ENCODE measurements at regions not wholly inside any gene's neighbourhood (a gene's known extent, or its start where the extent isn't known, plus 50 kb on each side); places are given as distances from the start of the nearest gene placed in this dataset.

- Histone ChIP-seq H3K27me3 (replicated peaks) (no peaks in the 10 kb centered on the region), H3K36me3 (no peaks in the 10 kb centered on the region), H3K4me1 (replicated peaks) (peaks cover 8% of the 10 kb centered on the region; the same call in 1 of the 2 replicates), H3K4me3 (no peak overlapping the region), H3K9me3 (replicated peaks) (0 out of 2 replicates have a peak, but pooled peaks cover 2% of the 10 kb centered on the region), H3K27ac (no peak overlapping the region)
- DNase-seq (ENCODE audit: low read depth in 1 of 2, low spot score in 2 of 2) = no peak
These were observed 61.6 kb upstream of the GYPA start for GRCh38 chr4:144202081-144202480.

GRCh38 chr4:144203155-144203554 lies 62.6 kb upstream of the GYPA start:
- H3K4me1 ChIP-seq (replicated peaks) = peaks cover 8% of the 10 kb centered on the region; the same call in 1 of the 2 replicates
- no peak for DNase-seq (ENCODE audit: low read depth in 1 of 2, low spot score in 2 of 2)
- no peak overlapping the region for H3K4me3 ChIP-seq
- no peaks in the 10 kb centered on the region for H3K27me3 ChIP-seq (replicated peaks)
- H3K27ac ChIP-seq = no peak overlapping the region
- H3K9me3 ChIP-seq (replicated peaks) = 0 out of 2 replicates have a peak, but pooled peaks cover 2% of the 10 kb centered on the region
- H3K36me3 ChIP-seq = no peaks in the 10 kb centered on the region

DNA sequence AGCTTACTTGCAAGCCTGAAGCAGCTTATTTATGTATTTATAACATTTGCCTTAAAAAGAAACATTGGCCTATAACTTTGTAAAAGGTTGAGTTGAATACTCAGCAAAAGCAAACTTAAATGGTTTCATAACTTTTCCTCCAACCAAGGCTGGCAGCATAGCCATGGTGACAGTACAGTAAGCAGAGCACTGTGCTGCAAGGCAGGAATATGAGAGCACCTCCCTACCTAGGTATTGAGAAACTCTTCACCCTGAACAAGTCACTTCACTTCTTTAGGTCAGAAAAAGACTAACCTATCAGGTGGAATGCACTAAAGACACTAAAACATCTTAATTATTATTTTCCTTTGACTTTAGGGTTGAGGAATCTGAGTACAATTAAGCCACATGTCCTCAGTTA lies 63.9 kb upstream of the GYPA start:
- Histone ChIP-seq H3K4me3 (no peak overlapping the region), H3K27me3 (replicated peaks) (no peaks in the 10 kb centered on the region), H3K36me3 (no peaks in the 10 kb centered on the region), H3K27ac (no peak overlapping the region), H3K9me3 (replicated peaks) (no peaks in the 10 kb centered on the region), H3K4me1 (replicated peaks) (peaks cover 8% of the 10 kb centered on the region; the same call in 1 of the 2 replicates)
- DNase-seq (ENCODE audit: low read depth in 1 of 2, low spot score in 2 of 2) = no peak

- H3K27me3 ChIP-seq (replicated peaks) = no peaks in the 10 kb centered on the region
- H3K4me3 ChIP-seq = no peak overlapping the region
- H3K27ac ChIP-seq = no peak overlapping the region
- H3K9me3 ChIP-seq (replicated peaks) = no peaks in the 10 kb centered on the region
- no peaks in the 10 kb centered on the region for H3K36me3 ChIP-seq
- peaks cover 7% of the 10 kb centered on the region; the same call in 1 of the 2 replicates for H3K4me1 ChIP-seq (replicated peaks)
- DNase-seq (ENCODE audit: low read depth in 1 of 2, low spot score in 2 of 2) = no peak
These were observed 66.2 kb upstream of the GYPA start for GRCh38 chr4:144206711-144207110.

GRCh38 chr4:144208074-144208473 lies 67.6 kb upstream of the GYPA start:
- Histone ChIP-seq H3K4me3 (no peak overlapping the region), H3K36me3 (no peaks in the 10 kb centered on the region), H3K4me1 (replicated peaks) (no peaks in the 10 kb centered on the region), H3K27me3 (replicated peaks) (no peaks in the 10 kb centered on the region), H3K9me3 (replicated peaks) (no peaks in the 10 kb centered on the region), H3K27ac (no peak overlapping the region)
- DNase-seq (ENCODE audit: low read depth in 1 of 2, low spot score in 2 of 2) = no peak

- DNase-seq (ENCODE audit: low read depth in 1 of 2, low spot score in 2 of 2) = no peak
- no peaks in the 10 kb centered on the region for H3K9me3 ChIP-seq (replicated peaks)
- H3K27me3 ChIP-seq (replicated peaks) = no peaks in the 10 kb centered on the region
- no peak overlapping the region for H3K4me3 ChIP-seq
- H3K36me3 ChIP-seq = no peaks in the 10 kb centered on the region
- H3K4me1 ChIP-seq (replicated peaks) = no peaks in the 10 kb centered on the region
- H3K27ac ChIP-seq = no peak overlapping the region
These were observed 69.0 kb upstream of the GYPA start for GRCh38 chr4:144209491-144209890.

GRCh38 chr4:144213371-144213770 lies 72.9 kb upstream of the GYPA start:
- no peaks in the 10 kb centered on the region for H3K36me3 ChIP-seq
- no peak overlapping the region for H3K4me3 ChIP-seq

GRCh38 chr4:144223149-144223548 lies 82.6 kb upstream of the GYPA start:
- H3K27me3 ChIP-seq (replicated peaks) = no peaks in the 10 kb centered on the region
- no peaks in the 10 kb centered on the region for H3K36me3 ChIP-seq
- no peak for DNase-seq (ENCODE audit: low read depth in 1 of 2, low spot score in 2 of 2)
- H3K4me3 ChIP-seq = no peak overlapping the region
- no peak overlapping the region for H3K27ac ChIP-seq
- peaks cover 14% of the 10 kb centered on the region for H3K4me1 ChIP-seq (replicated peaks)
- no peaks in the 10 kb centered on the region for H3K9me3 ChIP-seq (replicated peaks)

More at GRCh38 chr4:144213371-144213770, 72.9 kb upstream of the GYPA start:
- no peaks in the 10 kb centered on the region for H3K4me1 ChIP-seq (replicated peaks)
- DNase-seq (ENCODE audit: low read depth in 1 of 2, low spot score in 2 of 2) = no peak
- H3K27ac ChIP-seq = no peak overlapping the region
- H3K9me3 ChIP-seq (replicated peaks) = no peaks in the 10 kb centered on the region
- H3K27me3 ChIP-seq (replicated peaks) = no peaks in the 10 kb centered on the region

DNA sequence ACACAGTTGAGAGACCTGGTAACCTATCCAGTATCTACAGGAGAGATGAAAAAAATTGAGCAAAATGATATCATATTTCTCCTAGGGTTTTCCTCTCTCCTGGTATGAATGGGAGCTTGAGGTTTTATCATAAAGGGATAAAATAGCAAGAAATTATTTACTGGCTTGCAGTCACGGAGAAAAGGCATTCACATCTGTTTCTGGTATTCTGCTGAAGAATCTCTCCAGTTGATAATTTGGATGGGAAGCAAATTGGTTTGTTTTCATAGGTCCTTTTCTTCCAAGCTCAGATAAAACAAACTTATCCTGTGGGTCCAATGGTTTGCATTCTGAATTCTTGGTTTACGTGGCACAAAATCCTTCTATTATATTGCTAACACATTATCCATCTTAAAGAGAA lies 83.1 kb upstream of the GYPA start:
- DNase-seq (ENCODE audit: low read depth in 1 of 2, low spot score in 2 of 2) = peak in 1 of 2 experiments; percentile 27
- H3K4me3 ChIP-seq = no peak overlapping the region
- no peak overlapping the region for H3K27ac ChIP-seq
- no peaks in the 10 kb centered on the region for H3K27me3 ChIP-seq (replicated peaks)
- no peaks in the 10 kb centered on the region for H3K36me3 ChIP-seq
- H3K9me3 ChIP-seq (replicated peaks) = no peaks in the 10 kb centered on the region
- H3K4me1 ChIP-seq (replicated peaks) = peaks cover 14% of the 10 kb centered on the region

DNA sequence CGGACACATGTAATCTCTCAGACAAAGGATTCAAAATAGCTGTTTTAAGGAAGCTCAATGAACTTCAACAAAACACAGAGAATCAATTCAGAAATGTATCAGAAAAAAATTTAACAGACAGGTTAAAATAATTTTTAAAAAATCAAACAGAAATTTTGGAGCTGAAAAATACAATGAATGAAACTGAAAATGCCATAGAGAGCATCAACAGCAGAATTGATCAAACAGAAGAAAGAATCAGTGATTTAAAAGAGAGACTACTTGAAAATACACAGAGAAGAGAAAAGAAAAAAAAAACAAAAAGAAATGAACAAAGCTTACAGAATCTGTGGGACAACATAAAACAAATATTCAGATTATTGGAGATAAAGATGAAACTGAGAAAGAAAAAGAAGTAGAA lies 118.8 kb upstream of the GYPA start:
- DNase-seq (ENCODE audit: low read depth in 1 of 2, low spot score in 2 of 2) = no peak
- no peak overlapping the region for H3K27ac ChIP-seq

GRCh38 chr4:144267084-144267483 lies 126.6 kb upstream of the GYPA start:
- H3K4me3 ChIP-seq = no peak overlapping the region
- H3K9me3 ChIP-seq (replicated peaks) = no peaks in the 10 kb centered on the region
- no peaks in the 10 kb centered on the region for H3K27me3 ChIP-seq (replicated peaks)
- H3K4me1 ChIP-seq (replicated peaks) = no peaks in the 10 kb centered on the region; the same call in 1 of the 2 replicates
- no peak for DNase-seq (ENCODE audit: low read depth in 1 of 2, low spot score in 2 of 2)
- no peak overlapping the region for H3K27ac ChIP-seq
- H3K36me3 ChIP-seq = no peaks in the 10 kb centered on the region

More for the DNA sequence above, 118.8 kb upstream of the GYPA start:
- no peaks in the 10 kb centered on the region for H3K9me3 ChIP-seq (replicated peaks)
- H3K27me3 ChIP-seq (replicated peaks) = no peaks in the 10 kb centered on the region
- no peak overlapping the region for H3K4me3 ChIP-seq
- H3K4me1 ChIP-seq (replicated peaks) = no peaks in the 10 kb centered on the region
- no peaks in the 10 kb centered on the region for H3K36me3 ChIP-seq

DNA sequence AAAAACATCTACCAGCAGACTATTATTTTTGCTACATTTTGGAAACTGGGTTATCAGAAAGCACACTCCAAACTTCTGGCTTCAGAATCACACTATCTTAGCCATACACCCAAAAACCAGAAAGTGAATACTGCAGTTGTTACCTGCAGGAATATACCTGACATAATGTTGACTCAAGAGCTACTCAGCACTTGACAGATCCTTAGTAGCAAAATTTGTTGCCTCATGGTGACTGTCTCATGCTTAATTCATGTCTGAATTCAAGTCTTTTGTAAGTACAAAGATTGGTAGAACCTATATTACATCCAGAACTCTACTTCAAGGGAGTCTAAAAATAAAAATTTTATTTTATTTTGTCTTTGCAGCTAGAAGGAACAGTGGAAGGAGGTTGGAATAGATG lies 140.2 kb upstream of the GYPA start:
- Histone ChIP-seq H3K4me3 (no peak overlapping the region), H3K9me3 (replicated peaks) (no peaks in the 10 kb centered on the region; the same call in 1 of the 2 replicates), H3K36me3 (no peaks in the 10 kb centered on the region), H3K4me1 (replicated peaks) (peaks cover 21% of the 10 kb centered on the region), H3K27me3 (replicated peaks) (no peaks in the 10 kb centered on the region), H3K27ac (no peak overlapping the region)
- no peak for DNase-seq (ENCODE audit: low read depth in 1 of 2, low spot score in 2 of 2)

DNA sequence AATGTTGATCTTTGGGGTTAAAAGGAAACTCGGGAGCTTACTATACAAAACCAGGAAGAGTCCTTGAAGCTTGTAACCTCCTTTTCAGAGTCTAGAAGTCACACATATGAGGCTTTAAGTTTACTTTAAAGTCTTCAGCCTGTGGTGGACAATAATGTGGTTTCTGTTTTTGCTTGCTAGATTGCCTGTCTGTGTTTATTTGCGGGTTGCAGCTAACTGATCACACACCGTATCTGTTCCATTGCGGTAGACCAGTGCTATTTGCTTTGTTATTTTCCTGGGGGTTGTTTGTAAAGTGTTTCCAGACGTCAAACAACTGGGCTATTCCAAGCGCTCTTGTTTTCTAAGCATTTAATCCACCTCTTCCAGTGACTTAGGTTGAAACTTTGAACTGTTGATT lies 143.0 kb upstream of the GYPA start:
- H3K36me3 ChIP-seq = no peaks in the 10 kb centered on the region
- no peak overlapping the region for H3K4me3 ChIP-seq
- H3K4me1 ChIP-seq (replicated peaks) = peaks cover 25% of the 10 kb centered on the region
- no peak overlapping the region for H3K27ac ChIP-seq
- H3K27me3 ChIP-seq (replicated peaks) = no peaks in the 10 kb centered on the region
- no peaks in the 10 kb centered on the region; the same call in 1 of the 2 replicates for H3K9me3 ChIP-seq (replicated peaks)
- DNase-seq (ENCODE audit: low read depth in 1 of 2, low spot score in 2 of 2) = peak; percentile 50 to 81

- H3K9me3 ChIP-seq (replicated peaks) = no peaks in the 10 kb centered on the region; the same call in 1 of the 2 replicates
These were observed 143.5 kb upstream of the GYPA start for GRCh38 chr4:144284026-144284425.

More at GRCh38 chr4:144284026-144284425, 143.5 kb upstream of the GYPA start:
- Histone ChIP-seq H3K36me3 (no peaks in the 10 kb centered on the region), H3K4me3 (no peak overlapping the region), H3K27ac (no peak overlapping the region), H3K4me1 (replicated peaks) (peaks cover 25% of the 10 kb centered on the region), H3K27me3 (replicated peaks) (no peaks in the 10 kb centered on the region)
- DNase-seq (ENCODE audit: low read depth in 1 of 2, low spot score in 2 of 2) = peak in 1 of 2 experiments; percentile 29
